ENCODE measurements at regions not wholly inside any gene's neighbourhood (a gene's known extent, or its start where the extent isn't known, plus 50 kb on each side); places are given as distances from the start of the nearest gene placed in this dataset.

DNA sequence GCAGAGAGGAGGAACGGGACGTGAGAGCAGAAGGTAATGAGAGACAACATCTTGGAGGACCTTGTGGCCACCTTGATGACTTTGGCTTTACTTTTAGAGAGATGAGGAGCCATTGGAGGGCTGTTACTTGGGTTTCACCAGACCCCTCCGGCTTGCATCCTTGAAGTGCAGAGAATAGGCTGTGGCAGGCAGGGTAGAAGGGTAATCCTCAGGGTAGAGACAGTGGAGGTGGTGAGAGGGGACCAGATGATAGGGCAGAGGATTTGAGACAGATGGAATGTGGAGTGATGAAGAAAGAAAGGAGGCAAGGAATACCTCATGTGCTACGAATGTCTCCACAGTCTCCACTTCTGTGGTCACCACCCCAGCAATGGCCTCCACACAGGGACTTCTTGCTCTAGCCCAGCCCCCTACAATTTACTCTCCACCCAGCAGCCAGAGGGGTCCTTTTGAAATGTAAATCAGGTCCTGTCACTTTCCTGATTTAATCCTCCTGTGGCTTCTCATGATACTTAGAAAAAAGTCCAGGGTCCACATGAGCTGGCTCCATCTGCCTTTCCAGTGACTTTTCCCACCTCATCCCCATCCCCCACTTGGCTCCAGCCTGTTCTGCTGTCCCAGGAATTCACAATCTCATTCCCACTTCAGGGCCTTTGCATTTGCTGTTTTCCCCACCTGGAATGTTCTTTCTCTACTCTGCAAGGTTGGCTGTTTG, 115.0 kb downstream of the PJA1 start:
- TF ChIP-seq, protein P1, sequence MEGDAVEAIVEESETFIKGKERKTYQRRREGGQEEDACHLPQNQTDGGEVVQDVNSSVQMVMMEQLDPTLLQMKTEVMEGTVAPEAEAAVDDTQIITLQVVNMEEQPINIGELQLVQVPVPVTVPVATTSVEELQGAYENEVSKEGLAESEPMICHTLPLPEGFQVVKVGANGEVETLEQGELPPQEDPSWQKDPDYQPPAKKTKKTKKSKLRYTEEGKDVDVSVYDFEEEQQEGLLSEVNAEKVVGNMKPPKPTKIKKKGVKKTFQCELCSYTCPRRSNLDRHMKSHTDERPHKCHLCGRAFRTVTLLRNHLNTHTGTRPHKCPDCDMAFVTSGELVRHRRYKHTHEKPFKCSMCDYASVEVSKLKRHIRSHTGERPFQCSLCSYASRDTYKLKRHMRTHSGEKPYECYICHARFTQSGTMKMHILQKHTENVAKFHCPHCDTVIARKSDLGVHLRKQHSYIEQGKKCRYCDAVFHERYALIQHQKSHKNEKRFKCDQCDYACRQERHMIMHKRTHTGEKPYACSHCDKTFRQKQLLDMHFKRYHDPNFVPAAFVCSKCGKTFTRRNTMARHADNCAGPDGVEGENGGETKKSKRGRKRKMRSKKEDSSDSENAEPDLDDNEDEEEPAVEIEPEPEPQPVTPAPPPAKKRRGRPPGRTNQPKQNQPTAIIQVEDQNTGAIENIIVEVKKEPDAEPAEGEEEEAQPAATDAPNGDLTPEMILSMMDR (IDR thresholded peaks at IDR 0.05) = no peak

DNA sequence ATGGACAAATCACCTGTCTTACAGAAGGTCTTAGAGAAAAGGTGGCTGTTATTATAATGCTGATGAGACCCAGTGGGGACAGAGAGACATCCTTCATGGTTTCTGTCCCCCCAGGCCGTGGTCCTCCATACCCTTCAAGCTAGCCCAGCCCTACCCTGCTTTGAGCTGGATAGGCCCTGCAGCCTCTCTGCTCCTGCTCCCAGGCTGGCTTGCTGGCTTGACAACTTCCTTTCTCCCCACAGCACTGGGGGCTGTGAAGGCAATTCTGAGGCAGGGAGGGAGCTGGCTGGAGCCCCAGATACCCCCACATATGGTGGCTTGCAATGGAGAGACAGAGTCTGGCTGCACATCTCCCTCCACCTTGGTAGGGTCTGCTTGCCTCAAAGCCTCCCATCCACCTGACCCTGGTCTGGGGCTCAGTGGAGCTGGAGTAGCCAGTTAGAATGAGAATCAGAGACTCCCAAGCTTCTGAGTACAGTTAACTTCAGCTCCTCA, 118.2 kb downstream of the PJA1 start:
- Histone ChIP-seq H3K4me3 (no peak overlapping the region), H3K27ac (no peak overlapping the region)
- TF ChIP-seq, protein P1 (IDR thresholded peaks at IDR 0.05) = no peak
- DNase-seq (ENCODE audit: low spot score) = peak; percentile 62

More for the DNA sequence above, 115.0 kb downstream of the PJA1 start:
- no peak overlapping the region for H3K27ac ChIP-seq
- peak; percentile 54 for DNase-seq (ENCODE audit: low spot score)
- H3K4me3 ChIP-seq = no peak overlapping the region

DNA sequence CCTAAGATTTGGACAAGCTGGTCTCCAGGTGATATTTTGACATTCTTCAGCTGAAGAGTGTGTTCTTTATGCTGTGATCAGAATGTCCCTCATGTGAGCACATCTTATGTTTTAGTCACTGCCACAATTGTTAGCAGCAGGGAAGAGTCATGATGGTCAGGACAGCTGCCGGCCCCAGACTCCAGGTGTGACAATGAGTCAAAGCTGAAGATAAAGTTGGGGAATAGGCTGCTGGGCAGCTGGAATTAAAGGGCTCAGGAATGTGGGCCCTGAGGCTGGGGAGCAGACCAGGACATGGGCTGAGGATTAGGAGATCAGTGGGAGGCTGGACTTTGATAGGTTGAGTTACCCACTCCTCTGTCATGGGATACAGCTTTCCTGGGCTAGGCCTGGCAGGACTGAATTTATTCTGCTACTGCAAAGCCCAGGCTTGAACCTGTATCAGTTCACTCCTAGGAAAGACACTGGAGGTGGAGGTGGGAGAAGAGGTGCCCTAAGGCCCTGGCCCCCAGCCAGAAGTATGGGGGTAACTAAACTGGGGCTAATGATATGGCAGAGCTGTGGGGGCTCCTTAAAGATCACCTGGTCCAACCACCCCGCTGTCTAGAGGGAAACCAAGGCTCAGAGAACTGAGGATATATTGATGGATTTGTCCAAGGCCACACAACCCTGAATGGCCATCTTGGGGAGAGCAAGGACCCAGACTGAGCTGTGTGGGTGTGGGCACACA, 119.5 kb downstream of the PJA1 start:
- peak; percentile 28 for DNase-seq (ENCODE audit: low spot score)
- no peak overlapping the region for H3K4me3 ChIP-seq
- TF ChIP-seq, protein P1 (IDR thresholded peaks at IDR 0.05) = no peak
- no peak overlapping the region for H3K27ac ChIP-seq

DNA sequence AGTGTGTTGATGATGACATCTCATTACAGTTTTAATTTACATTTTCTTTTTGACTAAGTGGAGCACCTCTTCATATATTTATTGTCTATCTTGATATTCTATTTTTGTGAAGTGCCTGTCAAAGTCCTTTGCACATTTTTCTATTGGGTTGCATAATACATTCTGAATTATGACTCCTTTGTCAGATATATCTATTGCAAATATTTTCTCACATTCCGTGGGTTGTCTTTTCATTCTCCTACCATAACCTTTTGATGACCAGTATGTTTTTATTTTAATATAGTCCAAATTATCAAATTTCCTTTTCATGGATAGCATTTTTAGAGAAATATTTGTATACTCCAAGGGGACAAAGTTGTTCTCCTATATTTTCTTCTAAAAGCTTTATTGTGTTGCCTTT, 126.4 kb downstream of the PJA1 start:
- no peak overlapping the region for H3K4me3 ChIP-seq
- H3K27ac ChIP-seq = no peak overlapping the region
- TF ChIP-seq, protein P1 (IDR thresholded peaks at IDR 0.05) = no peak
- no peak for DNase-seq (ENCODE audit: low spot score)

DNA sequence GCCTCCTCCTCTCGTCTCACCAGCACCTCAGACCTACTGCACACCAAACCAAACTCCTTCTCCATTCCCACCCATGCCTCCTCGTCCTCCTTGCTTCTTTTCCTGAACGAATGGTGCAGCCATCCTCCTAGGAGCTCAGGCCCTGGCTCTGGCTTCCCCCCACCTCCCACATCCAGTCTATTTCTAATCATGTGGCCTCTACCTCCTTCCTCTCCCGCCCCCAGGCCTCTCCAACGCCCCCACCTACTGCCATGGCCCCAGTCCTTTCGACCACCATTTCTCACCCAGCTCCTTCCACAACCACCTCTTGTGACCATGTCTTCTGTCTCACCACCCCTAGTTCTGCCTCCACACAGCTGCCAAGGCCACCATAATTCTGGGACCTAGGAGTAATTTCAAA, 127.1 kb downstream of the PJA1 start:
- peak; percentile 53 for DNase-seq (ENCODE audit: low spot score)
- H3K27ac ChIP-seq = no peak overlapping the region
- no peak overlapping the region for H3K4me3 ChIP-seq
- TF ChIP-seq, protein P1 (IDR thresholded peaks at IDR 0.05) = no peak

DNA sequence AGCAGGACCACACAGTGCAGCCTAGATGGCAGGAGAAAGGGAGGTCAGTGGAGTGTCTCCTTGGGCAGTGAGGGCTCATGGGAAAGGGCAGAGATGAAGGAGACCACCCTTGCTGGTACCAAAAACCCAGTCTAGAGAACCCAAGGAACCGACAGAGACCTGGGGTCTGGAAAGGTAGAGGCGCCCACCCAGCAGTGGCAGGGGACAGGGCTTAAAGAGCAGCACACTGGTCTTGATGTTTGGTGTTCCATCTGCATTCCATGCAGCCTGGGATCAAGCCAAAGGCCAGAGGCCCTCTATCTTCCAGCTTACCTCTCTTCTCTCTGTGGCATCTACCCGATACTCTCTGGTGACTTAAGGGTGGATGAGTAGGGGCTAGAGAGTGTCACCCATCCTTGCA, 127.5 kb downstream of the PJA1 start:
- TF ChIP-seq, protein P1 (IDR thresholded peaks at IDR 0.05) = no peak
- no peak overlapping the region for H3K27ac ChIP-seq
- peak; percentile 22 for DNase-seq (ENCODE audit: low spot score)
- no peak overlapping the region for H3K4me3 ChIP-seq

All from coronary artery (tissue), 2 donors.